ENCODE measurements at regions not wholly inside any gene's neighbourhood (a gene's known extent, or its start where the extent isn't known, plus 50 kb on each side); places are given as distances from the start of the nearest gene placed in this dataset.

DNA sequence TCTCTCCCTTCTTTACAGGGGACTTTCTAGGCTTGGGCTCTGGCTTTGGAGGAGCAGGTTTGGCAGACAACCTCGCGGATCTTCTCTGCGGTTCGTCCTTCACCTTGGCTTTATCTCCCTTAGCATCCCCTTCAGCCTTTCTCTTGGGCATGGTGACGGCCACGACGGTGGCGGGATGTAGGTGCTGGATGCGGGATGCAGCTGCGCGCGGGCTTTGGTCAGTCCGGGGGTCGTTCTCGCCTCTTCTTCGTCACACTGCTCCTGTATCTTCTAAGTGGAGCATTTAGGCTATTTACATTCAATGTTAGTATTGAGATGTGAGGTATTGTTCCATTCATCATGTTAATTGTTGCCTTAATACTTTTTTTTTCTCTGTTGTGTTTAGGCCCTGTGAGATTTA is 217.2 kb upstream of the STXBP6 start:
- H3K4me3 ChIP-seq (ENCODE audit: low read depth, low read length) = no peak overlapping the region
- in situ Hi-C loops (cut with HindIII; ENCODE audit: low pct_ligation_motif_present, low sequenced_read_pairs) = no loop called here
- DNase-seq = no peak
- H3K27ac ChIP-seq = no peak overlapping the region
- no peaks in the 10 kb centered on the region for H3K36me3 ChIP-seq (replicated peaks)
- H3K27me3 ChIP-seq (replicated peaks) = no peaks in the 10 kb centered on the region
- TF ChIP-seq, protein P1, sequence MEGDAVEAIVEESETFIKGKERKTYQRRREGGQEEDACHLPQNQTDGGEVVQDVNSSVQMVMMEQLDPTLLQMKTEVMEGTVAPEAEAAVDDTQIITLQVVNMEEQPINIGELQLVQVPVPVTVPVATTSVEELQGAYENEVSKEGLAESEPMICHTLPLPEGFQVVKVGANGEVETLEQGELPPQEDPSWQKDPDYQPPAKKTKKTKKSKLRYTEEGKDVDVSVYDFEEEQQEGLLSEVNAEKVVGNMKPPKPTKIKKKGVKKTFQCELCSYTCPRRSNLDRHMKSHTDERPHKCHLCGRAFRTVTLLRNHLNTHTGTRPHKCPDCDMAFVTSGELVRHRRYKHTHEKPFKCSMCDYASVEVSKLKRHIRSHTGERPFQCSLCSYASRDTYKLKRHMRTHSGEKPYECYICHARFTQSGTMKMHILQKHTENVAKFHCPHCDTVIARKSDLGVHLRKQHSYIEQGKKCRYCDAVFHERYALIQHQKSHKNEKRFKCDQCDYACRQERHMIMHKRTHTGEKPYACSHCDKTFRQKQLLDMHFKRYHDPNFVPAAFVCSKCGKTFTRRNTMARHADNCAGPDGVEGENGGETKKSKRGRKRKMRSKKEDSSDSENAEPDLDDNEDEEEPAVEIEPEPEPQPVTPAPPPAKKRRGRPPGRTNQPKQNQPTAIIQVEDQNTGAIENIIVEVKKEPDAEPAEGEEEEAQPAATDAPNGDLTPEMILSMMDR (IDR thresholded peaks at IDR 0.05; ENCODE audit: low read depth, low read length, missing control alignments) = no peak

DNA sequence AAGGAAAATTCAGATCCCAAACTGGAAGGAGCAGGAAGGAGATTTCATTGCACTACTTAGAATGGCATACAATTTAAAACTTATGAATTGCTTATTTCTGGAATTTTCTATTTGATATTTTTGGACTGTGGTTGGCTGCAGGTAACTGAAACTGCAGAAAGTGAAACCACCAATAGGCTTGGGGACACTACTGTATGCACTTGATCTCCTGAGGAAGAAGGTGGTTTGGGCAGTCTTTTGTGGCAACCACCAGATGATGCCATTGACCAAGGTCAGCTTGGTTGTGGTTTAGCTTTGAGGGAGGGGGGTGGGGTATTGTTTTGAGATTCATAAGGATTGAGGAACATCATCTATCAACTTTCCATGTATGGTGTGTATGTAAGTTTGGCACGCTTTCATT is 209.5 kb upstream of the STXBP6 start:
- in situ Hi-C loops (cut with HindIII; ENCODE audit: low pct_ligation_motif_present, low sequenced_read_pairs) = no loop called here
- Histone ChIP-seq H3K27me3 (replicated peaks) (no peaks in the 10 kb centered on the region), H3K36me3 (replicated peaks) (no peaks in the 10 kb centered on the region), H3K4me3 (ENCODE audit: low read depth, low read length) (no peak overlapping the region), H3K27ac (no peak overlapping the region)
- DNase-seq = no peak
- TF ChIP-seq, protein P1 (IDR thresholded peaks at IDR 0.05; ENCODE audit: low read depth, low read length, missing control alignments) = no peak

DNA sequence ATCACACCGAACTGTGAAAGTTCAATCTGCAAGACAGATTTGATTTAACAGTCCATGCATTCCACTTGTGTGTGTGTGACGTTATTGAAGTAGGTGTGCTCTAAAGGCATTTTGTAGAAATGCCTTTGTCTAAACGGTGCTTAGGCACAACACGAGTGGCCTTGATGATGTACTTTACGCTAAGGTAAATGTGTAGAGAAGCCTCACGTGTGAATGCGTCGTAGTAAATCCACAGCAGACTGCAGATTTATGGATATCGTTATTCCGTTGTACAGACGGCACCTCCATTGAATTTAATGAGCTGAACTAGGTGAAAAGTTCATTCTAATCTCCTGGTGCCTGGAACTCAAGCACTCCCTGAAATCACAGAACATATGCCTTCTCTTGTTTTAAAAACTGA is 202.8 kb upstream of the STXBP6 start:
- TF ChIP-seq, protein P1 (IDR thresholded peaks at IDR 0.05; ENCODE audit: low read depth, low read length, missing control alignments) = no peak
- no peak for DNase-seq

DNA sequence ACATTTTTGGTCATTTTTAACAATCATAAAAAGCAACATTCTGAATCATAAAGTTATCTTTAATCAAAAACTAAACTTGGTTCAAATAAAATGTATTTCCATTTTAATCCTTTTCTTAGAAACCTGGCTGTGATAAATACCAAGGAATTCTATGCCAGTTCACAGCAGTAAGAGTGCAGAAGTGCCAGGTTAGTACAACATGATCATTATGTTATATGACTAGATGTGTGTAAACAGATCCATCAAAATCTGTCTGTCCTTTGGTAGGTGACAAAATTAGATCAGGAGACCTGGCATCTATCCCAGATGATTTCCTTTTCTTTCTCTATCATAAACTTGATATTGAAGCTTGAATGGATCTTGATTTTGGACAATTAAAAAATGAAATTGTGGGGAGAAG is 200.6 kb upstream of the STXBP6 start:
- no peak for DNase-seq

More for the DNA sequence above, 202.8 kb upstream of the STXBP6 start:
- no peak overlapping the region for H3K4me3 ChIP-seq (ENCODE audit: low read depth, low read length)
- in situ Hi-C loops (cut with HindIII; ENCODE audit: low pct_ligation_motif_present, low sequenced_read_pairs) = no loop called here
- no peaks in the 10 kb centered on the region for H3K27me3 ChIP-seq (replicated peaks)
- H3K27ac ChIP-seq = no peak overlapping the region
- H3K36me3 ChIP-seq (replicated peaks) = no peaks in the 10 kb centered on the region

DNA sequence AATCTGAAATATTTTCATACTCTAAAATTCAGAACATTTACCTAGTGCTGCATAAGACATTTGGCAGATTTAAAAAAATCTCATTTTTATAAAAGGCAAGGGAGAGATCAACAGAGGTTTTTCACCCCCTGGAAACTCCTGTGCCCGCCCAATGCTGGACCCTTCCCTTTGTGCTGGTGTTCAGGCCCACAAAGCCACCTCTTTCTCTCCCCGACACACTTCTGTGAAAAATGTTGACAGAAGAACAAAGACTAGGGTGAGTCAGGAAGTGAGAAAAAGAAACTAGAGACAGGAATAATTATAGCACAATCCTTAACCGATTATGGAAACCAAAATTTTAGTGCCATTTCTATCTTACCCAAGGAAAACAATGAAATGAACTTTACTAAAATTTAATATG is 197.7 kb upstream of the STXBP6 start:
- in situ Hi-C loops (cut with HindIII; ENCODE audit: low pct_ligation_motif_present, low sequenced_read_pairs) = no loop called here
- no peak overlapping the region for H3K4me3 ChIP-seq (ENCODE audit: low read depth, low read length)

More for the DNA sequence above, 200.6 kb upstream of the STXBP6 start:
- in situ Hi-C loops (cut with HindIII; ENCODE audit: low pct_ligation_motif_present, low sequenced_read_pairs) = no loop called here
- TF ChIP-seq, protein P1 (IDR thresholded peaks at IDR 0.05; ENCODE audit: low read depth, low read length, missing control alignments) = no peak
- Histone ChIP-seq H3K36me3 (replicated peaks) (no peaks in the 10 kb centered on the region), H3K4me3 (ENCODE audit: low read depth, low read length) (no peak overlapping the region), H3K27ac (no peak overlapping the region), H3K27me3 (replicated peaks) (no peaks in the 10 kb centered on the region)

DNA sequence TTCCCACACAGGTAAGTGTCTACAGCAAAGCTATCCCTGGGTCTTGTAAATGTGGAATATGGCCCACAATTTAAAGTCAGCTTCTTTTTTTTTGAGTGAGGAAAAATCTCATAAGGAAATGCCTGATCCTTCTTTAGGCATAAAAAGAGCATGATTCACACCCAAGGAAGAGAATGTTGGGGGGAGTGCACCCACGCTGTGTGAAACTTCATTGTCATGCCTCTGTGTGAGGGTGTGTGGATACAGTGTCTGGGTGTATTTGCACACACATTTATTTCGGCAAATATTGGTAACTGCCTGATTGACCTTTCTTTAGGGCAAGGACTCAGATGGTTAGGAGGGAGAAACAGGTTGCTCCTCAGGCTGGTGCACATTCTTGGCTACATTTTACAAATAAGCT is 196.8 kb upstream of the STXBP6 start:
- in situ Hi-C loops (cut with HindIII; ENCODE audit: low pct_ligation_motif_present, low sequenced_read_pairs) = no loop called here
- TF ChIP-seq, protein P1 (IDR thresholded peaks at IDR 0.05; ENCODE audit: low read depth, low read length, missing control alignments) = no peak
- no peak overlapping the region for H3K4me3 ChIP-seq (ENCODE audit: low read depth, low read length)
- H3K27me3 ChIP-seq (replicated peaks) = no peaks in the 10 kb centered on the region
- no peak overlapping the region for H3K27ac ChIP-seq
- H3K36me3 ChIP-seq (replicated peaks) = no peaks in the 10 kb centered on the region
- DNase-seq = no peak

More for the DNA sequence above, 197.7 kb upstream of the STXBP6 start:
- Histone ChIP-seq H3K27me3 (replicated peaks) (no peaks in the 10 kb centered on the region), H3K27ac (no peak overlapping the region), H3K36me3 (replicated peaks) (no peaks in the 10 kb centered on the region)
- no peak for DNase-seq
- TF ChIP-seq, protein P1 (IDR thresholded peaks at IDR 0.05; ENCODE audit: low read depth, low read length, missing control alignments) = no peak

Measured in brain microvascular endothelial cell (primary cell).